ENCODE measurements at regions not wholly inside any gene's neighbourhood (a gene's known extent, or its start where the extent isn't known, plus 50 kb on each side); places are given as distances from the start of the nearest gene placed in this dataset.

GRCh38 chr12:3336606-3337311 is 154.2 kb upstream of the PRMT8 start:
- no peak for DNase-seq (ENCODE audit: low spot score)

- no peak for DNase-seq (ENCODE audit: low spot score)
These were observed 153.1 kb upstream of the PRMT8 start for GRCh38 chr12:3337944-3338343.

- no peak for DNase-seq (ENCODE audit: low spot score)
These were observed 151.8 kb upstream of the PRMT8 start for GRCh38 chr12:3339221-3339620.

GRCh38 chr12:3341594-3341993 is 149.4 kb upstream of the PRMT8 start:
- DNase-seq (ENCODE audit: low spot score) = peak; percentile 77

GRCh38 chr12:3342051-3342450 is 149.0 kb upstream of the PRMT8 start:
- DNase-seq (ENCODE audit: low spot score) = peak; percentile 87

GRCh38 chr12:3348055-3348454 is 142.9 kb upstream of the PRMT8 start:
- DNase-seq (ENCODE audit: low spot score) = no peak

GRCh38 chr12:3350432-3350831 is 140.6 kb upstream of the PRMT8 start:
- no peak for DNase-seq (ENCODE audit: low spot score)

GRCh38 chr12:3351731-3352130 is 139.3 kb upstream of the PRMT8 start:
- DNase-seq (ENCODE audit: low spot score) = no peak

- no peak for DNase-seq (ENCODE audit: low spot score)
These were observed 138.8 kb upstream of the PRMT8 start for GRCh38 chr12:3352230-3352629.

- no peak for DNase-seq (ENCODE audit: low spot score)
These were observed 137.4 kb upstream of the PRMT8 start for GRCh38 chr12:3353621-3354020.

- DNase-seq (ENCODE audit: low spot score) = no peak
These were observed 136.4 kb upstream of the PRMT8 start for GRCh38 chr12:3354586-3354985.

- no peak for DNase-seq (ENCODE audit: low spot score)
These were observed 135.6 kb upstream of the PRMT8 start for GRCh38 chr12:3355378-3355900.

GRCh38 chr12:3357950-3358525 is 133.0 kb upstream of the PRMT8 start:
- DNase-seq (ENCODE audit: low spot score) = no peak

- no peak for DNase-seq (ENCODE audit: low spot score)
These were observed 131.5 kb upstream of the PRMT8 start for GRCh38 chr12:3359478-3359877.

- no peak for DNase-seq (ENCODE audit: low spot score)
These were observed 129.9 kb upstream of the PRMT8 start for GRCh38 chr12:3361146-3361545.

- DNase-seq (ENCODE audit: low spot score) = no peak
These were observed 128.3 kb upstream of the PRMT8 start for GRCh38 chr12:3362737-3363136.

- no peak for DNase-seq (ENCODE audit: low spot score)
These were observed 127.4 kb upstream of the PRMT8 start for GRCh38 chr12:3363608-3364007.

- no peak for DNase-seq (ENCODE audit: low spot score)
These were observed 126.8 kb upstream of the PRMT8 start for GRCh38 chr12:3364226-3364625.

- DNase-seq (ENCODE audit: low spot score) = no peak
These were observed 126.1 kb upstream of the PRMT8 start for GRCh38 chr12:3364661-3365462.

GRCh38 chr12:3365463-3366411 is 125.3 kb upstream of the PRMT8 start:
- peak; percentile 77 for DNase-seq (ENCODE audit: low spot score)

- no peak for DNase-seq (ENCODE audit: low spot score)
These were observed 124.4 kb upstream of the PRMT8 start for GRCh38 chr12:3366451-3367110.

Data from D341Med (cell line).